Lung (tissue), 11 donors: ENCODE measurements at regions not wholly inside any gene's neighbourhood (a gene's known extent, or its start where the extent isn't known, plus 50 kb on each side); places are given as distances from the start of the nearest gene placed in this dataset.

ENCODE experiments used
- ATAC-seq: fragments of 200-7000 bp; cut with Tn5 transposase; one replicate; pipeline ENCODE4 v1.9.1; 2020; ENCODE audit warnings: moderate number of reproducible peaks; ENCODE audit not compliant: insufficient read depth, low FRiP score
- DNase-seq, 3 donors: peaks; one replicate each; pipeline ENCODE4 v3.0.0-alpha.2; 2013 to 2017
- H3K27ac ChIP-seq, 2 donors: one replicate each; pipeline ENCODE4 v1.5.1; 2013; ENCODE audit warnings: mild to moderate bottlenecking in 2 of 2, moderate library complexity in 2 of 2, control low read depth in 1 of 2, inconsistent platforms in 1 of 2, low read depth in 1 of 2, low read length in 1 of 2
- H3K27me3 ChIP-seq, 3 donors: one replicate each; pipeline ENCODE4 v1.5.1; 2013; ENCODE audit warnings: low read length in 2 of 3; ENCODE audit not compliant: control insufficient read depth in 3 of 3, insufficient read depth in 3 of 3
- H3K36me3 ChIP-seq, 4 donors: one replicate each; pipeline ENCODE4 v1.5.1; 2013; ENCODE audit warnings: low read length in 4 of 4, mild to moderate bottlenecking in 1 of 4, moderate library complexity in 1 of 4; ENCODE audit not compliant: control insufficient read depth in 4 of 4, insufficient read depth in 4 of 4
- H3K4me1 ChIP-seq, 5 donors: one replicate each; pipeline ENCODE4 v1.5.1; 2013; ENCODE audit warnings: low read length in 5 of 5, mild to moderate bottlenecking in 2 of 5, moderate library complexity in 1 of 5; ENCODE audit not compliant: control insufficient read depth in 5 of 5, insufficient read depth in 5 of 5
- H3K4me3 ChIP-seq: one replicate; pipeline ENCODE4 v1.5.1; 2013; ENCODE audit warnings: mild to moderate bottlenecking, control low read depth, moderate library complexity
- H3K9ac ChIP-seq, 2 donors: one replicate each; pipeline ENCODE4 v1.5.1; 2013; ENCODE audit warnings: low read length in 2 of 2, control low read depth in 1 of 2; ENCODE audit not compliant: insufficient read depth in 1 of 2
- H3K9me3 ChIP-seq, 4 donors: one replicate each; pipeline ENCODE4 v1.5.1; 2013; ENCODE audit warnings: low read length in 3 of 4, mild to moderate bottlenecking in 1 of 4, moderate library complexity in 1 of 4; ENCODE audit not compliant: control insufficient read depth in 4 of 4, insufficient read depth in 3 of 4
- WGBS, 2 donors: extraction: QIAGEN DNeasy Blood & Tissue Kit; methylation state at CpG; one replicate each; pipeline ENCODE4 v1.1.7; 2013; 5-methylcytosine and 5-hydroxymethylcytosine counted together
- TF ChIP-seq, protein P1 (sequence below): IDR thresholded peaks from 2 replicates; pipeline ENCODE4 v1.5.1; 2012; ENCODE audit warnings: mild to moderate bottlenecking; ENCODE audit errors: control extremely low read depth, extremely low read depth
- donor health status: control.
- donor health status: control.
- donor health status: Bipolar disorder and iron deficiency.
- donor health status: healthy.
- donor health status: DM: yes; HTN: yes; CAD: no.

DNA sequence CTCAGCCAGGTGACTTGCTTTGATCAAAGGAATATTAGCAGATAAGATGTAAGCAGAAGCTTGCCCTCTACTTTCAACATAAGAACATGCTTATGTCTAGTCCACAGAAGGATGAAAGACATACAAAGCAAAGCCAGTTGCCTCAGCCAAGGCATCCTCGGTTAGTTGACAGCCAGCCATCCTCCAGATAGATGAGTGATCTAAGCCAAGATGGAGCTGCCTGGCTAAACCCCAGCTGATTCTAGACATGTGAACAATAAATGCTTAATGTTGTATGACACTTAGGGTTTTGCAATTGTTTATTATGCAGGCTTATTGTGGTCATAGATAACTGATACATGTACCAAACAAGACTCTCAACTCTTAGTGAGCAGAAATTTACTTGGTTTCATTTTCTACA is 157.6 kb upstream of the TMTC2 start:
- WGBS, 2 donors, result 49 to 70% methylated on average over 1 of the region's 1 CpG
- Histone ChIP-seq H3K9ac (no peak overlapping the region), H3K4me1 (peaks cover 0 to 24% (median 0%) of the 10 kb centered on the region in 5 donors), H3K9me3 (no peaks in the 10 kb centered on the region), H3K27me3 (no peaks in the 10 kb centered on the region), H3K36me3 (no peaks in the 10 kb centered on the region), H3K27ac (no peak overlapping the region), H3K4me3 (no peak overlapping the region)
- TF ChIP-seq, protein P1, sequence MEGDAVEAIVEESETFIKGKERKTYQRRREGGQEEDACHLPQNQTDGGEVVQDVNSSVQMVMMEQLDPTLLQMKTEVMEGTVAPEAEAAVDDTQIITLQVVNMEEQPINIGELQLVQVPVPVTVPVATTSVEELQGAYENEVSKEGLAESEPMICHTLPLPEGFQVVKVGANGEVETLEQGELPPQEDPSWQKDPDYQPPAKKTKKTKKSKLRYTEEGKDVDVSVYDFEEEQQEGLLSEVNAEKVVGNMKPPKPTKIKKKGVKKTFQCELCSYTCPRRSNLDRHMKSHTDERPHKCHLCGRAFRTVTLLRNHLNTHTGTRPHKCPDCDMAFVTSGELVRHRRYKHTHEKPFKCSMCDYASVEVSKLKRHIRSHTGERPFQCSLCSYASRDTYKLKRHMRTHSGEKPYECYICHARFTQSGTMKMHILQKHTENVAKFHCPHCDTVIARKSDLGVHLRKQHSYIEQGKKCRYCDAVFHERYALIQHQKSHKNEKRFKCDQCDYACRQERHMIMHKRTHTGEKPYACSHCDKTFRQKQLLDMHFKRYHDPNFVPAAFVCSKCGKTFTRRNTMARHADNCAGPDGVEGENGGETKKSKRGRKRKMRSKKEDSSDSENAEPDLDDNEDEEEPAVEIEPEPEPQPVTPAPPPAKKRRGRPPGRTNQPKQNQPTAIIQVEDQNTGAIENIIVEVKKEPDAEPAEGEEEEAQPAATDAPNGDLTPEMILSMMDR, result no peak
- DNase-seq, result peak; percentile 17 to 81 (median 54)
- peak; percentile 16 for ATAC-seq

DNA sequence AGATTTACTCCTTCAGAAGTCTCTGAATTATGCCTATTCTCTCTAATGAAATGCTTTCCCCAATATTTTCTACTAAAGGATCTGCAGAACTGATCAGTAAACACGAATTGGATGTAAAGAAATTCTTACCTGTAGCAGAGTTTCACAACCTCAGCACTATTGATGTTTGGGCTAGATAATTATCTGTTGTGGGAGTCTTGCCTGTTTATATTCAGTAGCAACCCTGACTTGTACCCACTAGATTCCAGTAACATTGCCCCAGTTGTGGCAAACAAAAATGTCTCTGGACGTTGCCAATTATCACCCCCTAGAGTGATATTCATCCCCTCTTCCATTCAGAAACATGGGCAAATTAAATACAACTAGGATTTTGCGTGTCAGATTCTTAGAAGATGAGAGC is 156.8 kb upstream of the TMTC2 start:
- TF ChIP-seq, protein P1, result no peak
- H3K4me1 ChIP-seq, result peaks cover 0 to 18% (median 0%) of the 10 kb centered on the region in 5 donors
- ATAC-seq, result no peak
- no peak overlapping the region for H3K9ac ChIP-seq
- H3K4me3 ChIP-seq, result no peak overlapping the region
- no peaks in the 10 kb centered on the region for H3K27me3 ChIP-seq
- no peaks in the 10 kb centered on the region for H3K36me3 ChIP-seq
- no peaks in the 10 kb centered on the region for H3K9me3 ChIP-seq
- WGBS, 2 donors, result 78 to 80% methylated on average over 3 of the region's 3 CpGs
- no peak for DNase-seq
- no peak overlapping the region for H3K27ac ChIP-seq

DNA sequence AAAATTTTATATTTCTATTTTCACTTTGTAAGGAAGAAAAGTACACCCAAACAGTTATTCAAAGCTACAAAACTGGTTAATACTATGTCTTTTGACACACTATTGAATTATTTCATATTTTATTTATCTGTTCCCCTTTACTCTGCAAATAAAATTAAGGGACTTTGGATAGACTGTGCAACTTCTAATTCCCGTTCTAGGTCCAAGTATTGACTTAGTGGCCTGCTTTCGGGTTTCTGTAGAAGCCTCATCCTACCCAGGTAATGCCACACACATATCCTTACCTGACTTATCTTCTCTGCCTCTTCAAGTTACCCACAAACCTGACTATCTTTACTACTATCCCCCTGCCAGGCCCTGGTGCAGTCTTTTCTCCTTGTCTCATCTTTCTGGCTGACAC is 156.3 kb upstream of the TMTC2 start:
- WGBS, 2 donors, result 69 to 75% methylated on average over 2 of the region's 2 CpGs
- H3K36me3 ChIP-seq, result no peaks in the 10 kb centered on the region
- peaks cover 0 to 18% (median 0%) of the 10 kb centered on the region in 5 donors for H3K4me1 ChIP-seq
- no peaks in the 10 kb centered on the region for H3K9me3 ChIP-seq
- H3K9ac ChIP-seq, result no peak overlapping the region
- TF ChIP-seq, protein P1, result no peak
- DNase-seq (no peak), ATAC-seq (no peak)
- H3K27ac ChIP-seq, result no peak overlapping the region
- H3K27me3 ChIP-seq, result no peaks in the 10 kb centered on the region
- no peak overlapping the region for H3K4me3 ChIP-seq

DNA sequence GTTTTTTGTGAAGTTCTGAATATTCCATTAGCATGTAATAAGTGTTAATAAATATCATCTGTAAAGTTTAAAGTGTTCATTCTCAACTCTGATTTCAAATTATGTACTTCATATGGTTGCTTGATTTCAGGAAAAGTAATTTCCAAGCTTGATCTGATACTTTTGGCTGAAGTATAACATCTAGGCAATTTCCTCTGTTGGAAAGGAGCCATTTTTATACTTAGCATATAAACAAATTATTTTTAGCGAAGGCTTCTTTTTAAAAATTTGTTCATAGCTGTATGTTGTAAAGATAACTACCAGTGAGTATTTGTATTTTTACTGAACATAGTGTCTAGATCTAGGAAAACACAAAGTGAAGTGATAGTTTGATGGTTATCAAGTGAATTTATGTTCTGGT is 153.4 kb upstream of the TMTC2 start:
- Histone ChIP-seq H3K4me1 (peaks cover 0 to 17% (median 0%) of the 10 kb centered on the region in 5 donors), H3K27ac (no peak overlapping the region), H3K36me3 (no peaks in the 10 kb centered on the region), H3K27me3 (no peaks in the 10 kb centered on the region), H3K4me3 (no peak overlapping the region), H3K9ac (no peak overlapping the region), H3K9me3 (no peaks in the 10 kb centered on the region)
- 56 to 70% methylated on average over 1 of the region's 1 CpG for WGBS, 2 donors
- TF ChIP-seq, protein P1, result no peak
- ATAC-seq, result no peak
- peak in 2 of 3 donors; percentile 59 to 81 for DNase-seq
